MM.1S (cell line): ENCODE measurements at regions not wholly inside any gene's neighbourhood (a gene's known extent, or its start where the extent isn't known, plus 50 kb on each side); places are given as distances from the start of the nearest gene placed in this dataset.

Experiments
- EZH2 ChIP-seq: fragments of 300-600 bp; sonication (generic); optimal IDR thresholded peaks from 2 replicates; pipeline ENCODE3; 2017; ENCODE audit warnings: low read depth, mild to moderate bottlenecking, antibody characterized with exemption, low read length, mixed read lengths
- TF ChIP-seq, protein P1 (sequence below): fragments of 300-600 bp; sonication (generic); IDR thresholded peaks from 2 replicates; pipeline ENCODE4 v1.5.1; 2016; ENCODE audit warnings: antibody characterized with exemption, low read length, mixed read lengths

- TF ChIP-seq, protein P1, sequence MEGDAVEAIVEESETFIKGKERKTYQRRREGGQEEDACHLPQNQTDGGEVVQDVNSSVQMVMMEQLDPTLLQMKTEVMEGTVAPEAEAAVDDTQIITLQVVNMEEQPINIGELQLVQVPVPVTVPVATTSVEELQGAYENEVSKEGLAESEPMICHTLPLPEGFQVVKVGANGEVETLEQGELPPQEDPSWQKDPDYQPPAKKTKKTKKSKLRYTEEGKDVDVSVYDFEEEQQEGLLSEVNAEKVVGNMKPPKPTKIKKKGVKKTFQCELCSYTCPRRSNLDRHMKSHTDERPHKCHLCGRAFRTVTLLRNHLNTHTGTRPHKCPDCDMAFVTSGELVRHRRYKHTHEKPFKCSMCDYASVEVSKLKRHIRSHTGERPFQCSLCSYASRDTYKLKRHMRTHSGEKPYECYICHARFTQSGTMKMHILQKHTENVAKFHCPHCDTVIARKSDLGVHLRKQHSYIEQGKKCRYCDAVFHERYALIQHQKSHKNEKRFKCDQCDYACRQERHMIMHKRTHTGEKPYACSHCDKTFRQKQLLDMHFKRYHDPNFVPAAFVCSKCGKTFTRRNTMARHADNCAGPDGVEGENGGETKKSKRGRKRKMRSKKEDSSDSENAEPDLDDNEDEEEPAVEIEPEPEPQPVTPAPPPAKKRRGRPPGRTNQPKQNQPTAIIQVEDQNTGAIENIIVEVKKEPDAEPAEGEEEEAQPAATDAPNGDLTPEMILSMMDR, result no peak
- TF ChIP-seq EZH2, result no peak
Observed at GRCh38 chr2:47682216-47682749, 100.7 kb upstream of the MSH6 start.
